Activated CD4-positive, alpha-beta T cell treated with anti-CD3 and anti-CD28 coated beads, Interleukin-2, Interleukin-4, amounts not matched to agents 100 ng/mL and 50 ng/mL, durations not matched to agents 16 hours and 8 hours (primary cell): ENCODE measurements at regions not wholly inside any gene's neighbourhood (a gene's known extent, or its start where the extent isn't known, plus 50 kb on each side); places are given as distances from the start of the nearest gene placed in this dataset.

Experiments
- DNase-seq: peaks from one replicate; pipeline ENCODE4 v3.0.0-alpha.2; 2020; ENCODE audit warnings: low spot score

- DNase-seq: no peak
Observed at GRCh38 chr2:64317707-64318475, 136.1 kb upstream of the LGALSL start.

GRCh38 chr2:64318476-64318748 is 135.6 kb upstream of the LGALSL start:
- no peak for DNase-seq

GRCh38 chr2:64319896-64320295 is 134.1 kb upstream of the LGALSL start:
- DNase-seq: no peak

- no peak for DNase-seq
Observed at GRCh38 chr2:64322433-64322832, 131.5 kb upstream of the LGALSL start.

GRCh38 chr2:64323197-64323596 is 130.8 kb upstream of the LGALSL start:
- no peak for DNase-seq

- no peak for DNase-seq
Observed at GRCh38 chr2:64324746-64325410, 129.1 kb upstream of the LGALSL start.

- peak; percentile 67 for DNase-seq
Observed at GRCh38 chr2:64325477-64325851, 128.5 kb upstream of the LGALSL start.

- DNase-seq: peak; percentile 92
Observed at GRCh38 chr2:64325852-64326577, 127.9 kb upstream of the LGALSL start.

- no peak for DNase-seq
Observed at GRCh38 chr2:64326578-64327050, 127.3 kb upstream of the LGALSL start.

- DNase-seq: no peak
Observed at GRCh38 chr2:64327129-64327509, 126.8 kb upstream of the LGALSL start.

- peak; percentile 29 for DNase-seq
Observed at GRCh38 chr2:64327510-64328414, 126.2 kb upstream of the LGALSL start.

GRCh38 chr2:64328415-64328722 is 125.6 kb upstream of the LGALSL start:
- DNase-seq: no peak

- no peak for DNase-seq
Observed at GRCh38 chr2:64328756-64329155, 125.2 kb upstream of the LGALSL start.

GRCh38 chr2:64329848-64330247 is 124.1 kb upstream of the LGALSL start:
- DNase-seq: no peak

- peak; percentile 79 for DNase-seq
Observed at GRCh38 chr2:64330281-64331113, 123.5 kb upstream of the LGALSL start.

- no peak for DNase-seq
Observed at GRCh38 chr2:64331114-64331645, 122.8 kb upstream of the LGALSL start.

- no peak for DNase-seq
Observed at GRCh38 chr2:64331849-64332699, 121.9 kb upstream of the LGALSL start.

- no peak for DNase-seq
Observed at GRCh38 chr2:64336171-64336570, 117.8 kb upstream of the LGALSL start.

- DNase-seq: no peak
Observed at GRCh38 chr2:64337314-64337713, 116.6 kb upstream of the LGALSL start.

- no peak for DNase-seq
Observed at GRCh38 chr2:64338108-64338507, 115.9 kb upstream of the LGALSL start.
